ENCODE measurements at regions not wholly inside any gene's neighbourhood (a gene's known extent, or its start where the extent isn't known, plus 50 kb on each side); places are given as distances from the start of the nearest gene placed in this dataset.

DNA sequence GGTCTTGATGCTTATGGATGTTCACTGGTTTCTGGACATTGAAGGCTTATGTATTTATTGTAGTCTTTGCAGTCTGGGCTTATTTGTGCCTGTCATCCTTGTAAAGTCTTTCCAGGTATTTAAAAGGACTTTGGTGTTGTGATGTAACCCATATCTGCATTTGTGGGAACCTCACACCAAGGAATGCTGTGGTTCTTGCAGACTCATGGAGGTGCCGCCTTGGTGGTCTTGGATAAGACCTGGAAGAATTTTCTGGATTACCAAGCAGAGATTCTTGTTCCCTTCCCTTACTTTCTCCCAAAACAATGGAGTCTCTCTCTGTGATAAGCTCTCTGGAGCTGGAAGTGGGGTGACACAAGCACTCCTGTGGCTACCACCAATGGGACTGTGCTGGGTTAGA, 363.5 kb upstream of the NECTIN3 start:
- H3K27me3 ChIP-seq (ENCODE audit: control insufficient read depth, insufficient read depth, low read length) = no peaks in the 10 kb centered on the region
- H3K9ac ChIP-seq (ENCODE audit: low read length) = no peak overlapping the region
- H3K4me3 ChIP-seq (ENCODE audit: low read depth, low read length) = no peak overlapping the region
- H3K27ac ChIP-seq (ENCODE audit: low read depth, low read length) = no peak overlapping the region
- H3K36me3 ChIP-seq (ENCODE audit: control insufficient read depth, insufficient read depth, low read length) = no peaks in the 10 kb centered on the region; the same call in 1 of the 2 replicates
- peaks cover 22% of the 10 kb centered on the region for H3K9me3 ChIP-seq (ENCODE audit: control insufficient read depth, insufficient read depth, low read depth, low read length)
- H3K4me1 ChIP-seq (ENCODE audit: control insufficient read depth, insufficient read depth, low read length) = peaks cover 19% of the 10 kb centered on the region

DNA sequence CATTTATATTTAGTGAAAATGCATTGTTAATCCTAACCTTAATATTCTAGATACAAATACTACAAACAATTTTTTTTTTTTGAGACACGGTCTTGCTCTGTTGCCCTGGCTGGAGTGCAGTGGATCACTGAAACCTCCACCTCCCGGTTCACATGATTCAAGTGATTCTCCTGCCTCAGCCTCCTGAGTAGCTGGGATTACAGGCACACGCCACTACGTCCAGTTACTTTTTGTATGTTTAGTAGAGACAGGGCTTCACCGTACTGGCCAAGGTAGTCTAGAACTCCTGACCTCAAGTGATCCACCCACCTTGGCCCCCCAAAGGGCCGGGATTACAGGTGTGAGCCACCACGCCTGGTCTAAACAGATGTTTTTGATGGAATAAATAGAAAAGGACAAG, 361.5 kb upstream of the NECTIN3 start:
- peaks cover 10% of the 10 kb centered on the region; the same call in 1 of the 2 replicates for H3K9me3 ChIP-seq (ENCODE audit: control insufficient read depth, insufficient read depth, low read depth, low read length)

DNA sequence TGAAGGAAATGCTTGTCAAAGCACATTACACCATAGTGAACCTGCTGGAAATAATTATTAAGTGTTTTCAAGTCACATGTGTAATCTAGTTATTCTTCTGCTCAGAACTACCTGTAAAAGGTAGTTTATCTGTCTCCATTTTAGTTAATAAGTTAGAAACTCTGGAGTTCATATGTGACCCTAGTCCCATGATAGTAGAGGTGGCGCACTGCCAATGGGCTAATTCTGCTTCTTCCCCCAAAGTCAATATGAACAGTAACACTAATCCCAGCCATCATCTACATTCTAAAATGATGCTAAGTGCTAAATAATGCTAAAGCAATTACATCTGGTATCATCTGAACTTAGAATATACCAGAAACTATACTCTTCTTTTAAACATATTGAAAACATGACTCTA, 361.0 kb upstream of the NECTIN3 start:
- Histone ChIP-seq H3K9me3 (ENCODE audit: control insufficient read depth, insufficient read depth, low read depth, low read length) (peaks cover 7% of the 10 kb centered on the region; the same call in 1 of the 2 replicates), H3K36me3 (ENCODE audit: control insufficient read depth, insufficient read depth, low read length) (no peaks in the 10 kb centered on the region; the same call in 1 of the 2 replicates), H3K27ac (ENCODE audit: low read depth, low read length) (no peak overlapping the region), H3K9ac (ENCODE audit: low read length) (no peak overlapping the region), H3K4me3 (ENCODE audit: low read depth, low read length) (no peak overlapping the region), H3K27me3 (ENCODE audit: control insufficient read depth, insufficient read depth, low read length) (no peaks in the 10 kb centered on the region), H3K4me1 (ENCODE audit: control insufficient read depth, insufficient read depth, low read length) (peaks cover 19% of the 10 kb centered on the region)

More for the DNA sequence above, 361.5 kb upstream of the NECTIN3 start:
- peaks cover 19% of the 10 kb centered on the region for H3K4me1 ChIP-seq (ENCODE audit: control insufficient read depth, insufficient read depth, low read length)
- H3K27ac ChIP-seq (ENCODE audit: low read depth, low read length) = no peak overlapping the region
- H3K27me3 ChIP-seq (ENCODE audit: control insufficient read depth, insufficient read depth, low read length) = no peaks in the 10 kb centered on the region
- no peak overlapping the region for H3K9ac ChIP-seq (ENCODE audit: low read length)
- no peaks in the 10 kb centered on the region; the same call in 1 of the 2 replicates for H3K36me3 ChIP-seq (ENCODE audit: control insufficient read depth, insufficient read depth, low read length)
- no peak overlapping the region for H3K4me3 ChIP-seq (ENCODE audit: low read depth, low read length)

DNA sequence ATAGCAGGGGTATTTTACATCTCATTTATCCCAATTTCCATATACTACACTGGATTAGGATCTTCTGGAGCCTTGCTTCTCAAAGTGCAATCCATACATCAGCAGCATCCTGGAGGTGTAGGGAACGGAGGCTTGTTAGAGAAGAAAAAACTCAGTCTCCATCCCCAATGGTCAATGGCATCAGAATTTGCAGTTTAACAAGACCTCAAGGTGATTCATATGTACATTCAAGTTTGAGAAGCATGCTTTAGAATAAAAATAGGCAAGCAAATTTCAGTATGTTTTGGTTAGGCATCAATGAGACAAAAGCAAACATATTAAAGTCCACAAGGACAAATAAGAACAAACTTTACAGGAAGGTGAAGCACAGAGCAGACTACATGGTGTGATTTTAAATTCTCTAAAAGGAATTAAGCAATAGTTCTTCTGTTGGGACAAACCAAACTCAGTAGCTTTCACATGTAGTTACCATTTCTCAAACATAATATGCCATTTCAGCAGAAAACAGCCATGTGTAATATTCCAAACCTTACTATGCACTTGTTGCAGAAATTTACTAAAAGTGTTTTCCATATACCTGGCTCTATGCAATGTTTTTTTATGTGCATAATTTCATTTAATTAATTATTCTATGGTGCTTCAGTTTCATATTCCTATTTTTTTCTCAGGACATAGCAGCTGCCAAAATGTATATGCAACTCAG, 360.3 kb upstream of the NECTIN3 start:
- Histone ChIP-seq H3K27ac (ENCODE audit: low read depth, low read length) (0 out of 2 replicates have a peak overlapping the region, but pooled peaks have one; percentile 27), H3K36me3 (ENCODE audit: control insufficient read depth, insufficient read depth, low read length) (no peaks in the 10 kb centered on the region; the same call in 1 of the 2 replicates), H3K9me3 (ENCODE audit: control insufficient read depth, insufficient read depth, low read depth, low read length) (peaks cover 3% of the 10 kb centered on the region; the same call in 1 of the 2 replicates), H3K9ac (ENCODE audit: low read length) (no peak overlapping the region), H3K27me3 (ENCODE audit: control insufficient read depth, insufficient read depth, low read length) (no peaks in the 10 kb centered on the region), H3K4me1 (ENCODE audit: control insufficient read depth, insufficient read depth, low read length) (peaks cover 19% of the 10 kb centered on the region), H3K4me3 (ENCODE audit: low read depth, low read length) (no peak overlapping the region)

DNA sequence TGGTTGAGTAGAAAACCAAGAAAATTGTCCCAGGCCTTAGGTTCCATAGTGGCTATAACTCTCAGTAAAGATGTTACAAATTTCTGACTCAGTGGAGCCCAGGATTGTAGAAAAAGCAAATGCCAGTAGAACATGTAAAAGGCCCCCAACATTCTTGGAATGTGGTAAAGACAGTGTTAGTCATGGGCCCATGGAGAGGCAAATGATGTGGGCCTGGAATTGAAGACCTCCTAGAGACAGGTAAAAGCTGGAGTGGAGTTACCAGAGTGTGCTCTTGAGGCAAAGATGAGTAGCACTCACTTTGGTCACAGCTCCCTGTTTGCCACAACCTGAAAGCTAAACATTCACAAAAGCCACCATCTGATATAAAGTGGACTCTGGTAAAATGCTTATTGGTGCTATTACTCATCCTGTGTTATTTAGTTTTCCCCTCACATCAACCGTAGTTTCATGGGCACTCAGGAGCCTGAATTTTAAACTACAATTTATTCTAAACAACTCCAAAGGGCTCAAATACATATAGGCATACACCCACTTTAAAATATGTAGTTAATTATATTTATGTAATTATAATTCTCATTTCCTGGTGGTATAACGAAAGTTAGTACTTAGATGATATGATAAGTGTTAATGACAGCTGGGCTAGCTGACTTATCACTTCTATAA, 359.6 kb upstream of the NECTIN3 start:
- 0 out of 2 replicates have a peak overlapping the region, but pooled peaks have one; percentile 27 for H3K27ac ChIP-seq (ENCODE audit: low read depth, low read length)
- H3K4me1 ChIP-seq (ENCODE audit: control insufficient read depth, insufficient read depth, low read length) = peaks cover 19% of the 10 kb centered on the region
- H3K9ac ChIP-seq (ENCODE audit: low read length) = no peak overlapping the region
- peaks cover 3% of the 10 kb centered on the region; the same call in 1 of the 2 replicates for H3K9me3 ChIP-seq (ENCODE audit: control insufficient read depth, insufficient read depth, low read depth, low read length)
- H3K36me3 ChIP-seq (ENCODE audit: control insufficient read depth, insufficient read depth, low read length) = no peaks in the 10 kb centered on the region; the same call in 1 of the 2 replicates
- no peaks in the 10 kb centered on the region for H3K27me3 ChIP-seq (ENCODE audit: control insufficient read depth, insufficient read depth, low read length)
- H3K4me3 ChIP-seq (ENCODE audit: low read depth, low read length) = no peak overlapping the region

DNA sequence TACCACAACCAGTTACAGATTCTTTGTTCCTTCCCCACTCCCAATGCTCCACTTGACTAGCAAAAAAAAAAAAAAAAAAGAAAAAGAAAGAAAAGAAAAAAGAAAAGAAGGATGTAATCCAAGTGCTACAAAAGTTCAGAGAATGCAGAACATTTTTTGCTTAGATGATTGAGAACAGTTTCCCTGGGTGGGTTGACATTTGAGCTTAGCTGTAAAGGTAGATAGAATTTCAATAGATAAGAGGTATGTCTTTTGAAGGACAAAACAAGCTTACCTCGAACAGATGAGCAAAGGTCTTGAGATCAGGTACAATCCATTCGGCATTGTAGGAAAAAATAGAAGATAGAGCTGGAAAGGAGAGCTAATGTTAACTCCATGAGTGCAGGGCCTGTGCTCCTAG, 344.6 kb upstream of the NECTIN3 start:
- Histone ChIP-seq H3K27me3 (ENCODE audit: control insufficient read depth, insufficient read depth, low read length) (no peaks in the 10 kb centered on the region), H3K27ac (ENCODE audit: low read depth, low read length) (no peak overlapping the region), H3K4me3 (ENCODE audit: low read depth, low read length) (no peak overlapping the region), H3K9ac (ENCODE audit: low read length) (no peak overlapping the region), H3K36me3 (ENCODE audit: control insufficient read depth, insufficient read depth, low read length) (no peaks in the 10 kb centered on the region), H3K4me1 (ENCODE audit: control insufficient read depth, insufficient read depth, low read length) (no peaks in the 10 kb centered on the region), H3K9me3 (ENCODE audit: control insufficient read depth, insufficient read depth, low read depth, low read length) (no peaks in the 10 kb centered on the region)

DNA sequence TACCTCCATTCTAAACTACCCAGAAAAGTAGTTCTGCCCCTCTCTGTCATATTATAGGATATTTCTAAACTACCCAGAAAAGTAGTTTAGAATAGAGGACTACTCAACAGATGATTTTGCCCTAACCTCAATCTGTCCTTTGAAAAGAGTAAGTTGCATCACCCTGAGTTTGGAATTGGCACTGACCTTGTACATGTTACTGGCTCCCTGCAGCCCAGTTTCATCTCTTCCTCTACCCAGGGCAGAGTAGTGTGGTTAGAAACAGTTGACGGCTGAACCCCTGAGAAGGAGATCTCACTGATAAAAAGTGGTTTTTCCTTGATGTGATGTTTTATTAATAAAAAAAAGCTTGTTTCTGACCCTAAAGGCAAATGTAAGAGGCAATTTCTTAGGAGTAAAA, 340.5 kb upstream of the NECTIN3 start:
- Histone ChIP-seq H3K9ac (ENCODE audit: low read length) (no peak overlapping the region), H3K4me3 (ENCODE audit: low read depth, low read length) (no peak overlapping the region), H3K4me1 (ENCODE audit: control insufficient read depth, insufficient read depth, low read length) (no peaks in the 10 kb centered on the region), H3K36me3 (ENCODE audit: control insufficient read depth, insufficient read depth, low read length) (no peaks in the 10 kb centered on the region), H3K27me3 (ENCODE audit: control insufficient read depth, insufficient read depth, low read length) (no peaks in the 10 kb centered on the region), H3K27ac (ENCODE audit: low read depth, low read length) (no peak overlapping the region), H3K9me3 (ENCODE audit: control insufficient read depth, insufficient read depth, low read depth, low read length) (no peaks in the 10 kb centered on the region)

DNA sequence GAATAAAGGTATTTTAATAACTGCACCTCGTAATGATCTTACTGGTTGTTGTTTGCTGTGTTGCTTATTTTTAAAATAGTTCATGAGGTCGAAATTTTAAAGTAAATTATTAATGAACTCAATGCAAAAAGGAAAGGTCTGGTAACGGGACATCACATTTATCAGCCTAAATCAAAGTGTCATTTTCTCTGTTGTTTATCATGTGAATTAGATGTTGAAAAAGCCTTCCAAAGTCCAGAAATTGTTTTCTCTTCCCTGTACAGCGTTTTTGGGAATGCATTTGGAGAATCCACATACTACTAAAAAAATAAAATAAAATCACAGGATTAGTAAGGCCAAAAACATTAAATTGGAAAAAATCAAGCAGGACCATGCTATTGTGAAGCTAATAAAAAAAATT, 339.2 kb upstream of the NECTIN3 start:
- Histone ChIP-seq H3K4me3 (ENCODE audit: low read depth, low read length) (no peak overlapping the region), H3K9ac (ENCODE audit: low read length) (no peak overlapping the region), H3K9me3 (ENCODE audit: control insufficient read depth, insufficient read depth, low read depth, low read length) (no peaks in the 10 kb centered on the region), H3K36me3 (ENCODE audit: control insufficient read depth, insufficient read depth, low read length) (no peaks in the 10 kb centered on the region), H3K27me3 (ENCODE audit: control insufficient read depth, insufficient read depth, low read length) (no peaks in the 10 kb centered on the region), H3K4me1 (ENCODE audit: control insufficient read depth, insufficient read depth, low read length) (no peaks in the 10 kb centered on the region), H3K27ac (ENCODE audit: low read depth, low read length) (no peak overlapping the region)

DNA sequence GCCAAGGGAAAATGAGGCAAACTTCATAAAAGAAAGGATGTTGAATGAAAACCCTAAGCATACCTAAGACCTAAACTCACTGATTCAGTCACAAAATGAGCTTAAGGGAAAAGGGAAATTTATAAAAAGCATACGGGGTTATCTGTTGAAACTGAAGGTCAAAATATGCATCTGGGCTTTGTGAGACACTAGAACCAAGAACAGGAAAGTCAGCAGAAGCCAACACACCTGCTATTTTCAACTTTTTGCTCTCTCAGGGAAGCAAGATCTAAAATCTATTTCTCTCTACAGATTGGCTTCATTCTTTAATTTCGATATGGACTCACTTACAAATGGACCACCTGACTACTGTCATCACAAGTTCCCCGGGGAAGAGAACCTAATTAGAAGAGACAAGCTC, 338.6 kb upstream of the NECTIN3 start:
- no peaks in the 10 kb centered on the region for H3K9me3 ChIP-seq (ENCODE audit: control insufficient read depth, insufficient read depth, low read depth, low read length)
- H3K27ac ChIP-seq (ENCODE audit: low read depth, low read length) = no peak overlapping the region
- no peaks in the 10 kb centered on the region for H3K4me1 ChIP-seq (ENCODE audit: control insufficient read depth, insufficient read depth, low read length)
- H3K9ac ChIP-seq (ENCODE audit: low read length) = no peak overlapping the region
- no peaks in the 10 kb centered on the region for H3K27me3 ChIP-seq (ENCODE audit: control insufficient read depth, insufficient read depth, low read length)
- H3K4me3 ChIP-seq (ENCODE audit: low read depth, low read length) = no peak overlapping the region
- H3K36me3 ChIP-seq (ENCODE audit: control insufficient read depth, insufficient read depth, low read length) = no peaks in the 10 kb centered on the region

DNA sequence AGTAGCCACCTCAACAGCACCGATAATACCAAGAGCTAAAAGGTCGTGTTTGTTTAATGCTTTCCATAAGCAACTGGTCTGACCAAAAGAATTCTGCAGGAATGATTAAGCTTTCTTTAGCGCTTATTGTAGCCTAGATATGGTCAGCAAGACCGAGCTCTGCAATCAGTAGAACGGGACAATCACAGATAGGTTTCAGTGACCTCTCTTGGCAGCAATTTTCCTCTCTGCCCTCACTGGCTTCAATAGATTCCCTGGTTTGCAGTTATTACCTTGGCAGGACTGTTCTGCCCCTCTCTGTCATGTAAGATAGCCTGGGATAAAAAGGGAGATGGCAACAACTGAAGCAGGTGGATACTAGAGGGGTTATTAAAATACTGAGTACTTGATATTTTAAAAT, 337.1 kb upstream of the NECTIN3 start:
- H3K4me1 ChIP-seq (ENCODE audit: control insufficient read depth, insufficient read depth, low read length) = no peaks in the 10 kb centered on the region

DNA sequence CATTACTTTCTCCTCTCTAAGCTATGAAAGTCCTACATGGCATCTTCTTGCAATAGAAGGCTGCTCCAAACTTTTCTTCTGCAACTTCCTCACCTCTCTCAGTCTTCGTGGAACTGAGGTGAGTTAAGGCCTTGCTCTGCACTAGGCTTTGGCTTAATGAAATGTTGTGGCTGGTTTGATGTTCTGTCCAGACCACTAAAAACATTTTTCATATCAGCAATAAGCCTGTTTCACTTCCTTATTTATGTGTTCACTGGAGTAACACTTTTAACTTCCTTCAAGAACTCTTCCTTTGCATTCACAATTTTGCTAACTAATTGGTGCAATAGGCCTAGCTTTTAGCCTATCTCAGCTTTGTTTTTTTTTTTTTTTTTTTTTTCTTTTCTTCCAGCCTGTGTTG, 335.3 kb upstream of the NECTIN3 start:
- H3K36me3 ChIP-seq (ENCODE audit: control insufficient read depth, insufficient read depth, low read length) = no peaks in the 10 kb centered on the region
- no peak overlapping the region for H3K9ac ChIP-seq (ENCODE audit: low read length)
- no peaks in the 10 kb centered on the region for H3K4me1 ChIP-seq (ENCODE audit: control insufficient read depth, insufficient read depth, low read length)
- H3K27ac ChIP-seq (ENCODE audit: low read depth, low read length) = no peak overlapping the region
- no peaks in the 10 kb centered on the region for H3K9me3 ChIP-seq (ENCODE audit: control insufficient read depth, insufficient read depth, low read depth, low read length)
- H3K4me3 ChIP-seq (ENCODE audit: low read depth, low read length) = no peak overlapping the region
- no peaks in the 10 kb centered on the region for H3K27me3 ChIP-seq (ENCODE audit: control insufficient read depth, insufficient read depth, low read length)

More for the DNA sequence above, 337.1 kb upstream of the NECTIN3 start:
- no peak overlapping the region for H3K9ac ChIP-seq (ENCODE audit: low read length)
- no peaks in the 10 kb centered on the region for H3K27me3 ChIP-seq (ENCODE audit: control insufficient read depth, insufficient read depth, low read length)
- no peaks in the 10 kb centered on the region for H3K9me3 ChIP-seq (ENCODE audit: control insufficient read depth, insufficient read depth, low read depth, low read length)
- no peak overlapping the region for H3K27ac ChIP-seq (ENCODE audit: low read depth, low read length)
- H3K36me3 ChIP-seq (ENCODE audit: control insufficient read depth, insufficient read depth, low read length) = no peaks in the 10 kb centered on the region
- H3K4me3 ChIP-seq (ENCODE audit: low read depth, low read length) = no peak overlapping the region

Data from HUES6 (cell line).